Keratinocyte (primary cell): ENCODE measurements at regions not wholly inside any gene's neighbourhood (a gene's known extent, or its start where the extent isn't known, plus 50 kb on each side); places are given as distances from the start of the nearest gene placed in this dataset.

ENCODE experiments used
- EZH2 ChIP-seq: IDR thresholded peaks from one replicate; pipeline ENCODE4 v1.6.1; 2012; ENCODE audit warnings: inconsistent platforms, mild to moderate bottlenecking, low read length, moderate library complexity
- TF ChIP-seq, protein P1 (sequence below), 3 experiments: IDR thresholded peaks in 1 of 3; conservative IDR thresholded peaks in 1 of 3; optimal IDR thresholded peaks in 1 of 3; 2 replicates in 2 of 3; 3 replicates in 1 of 3; pipeline versions ENCODE3 to v1.5.1; 2011; ENCODE audit warnings: low read length in 3 of 3, mild to moderate bottlenecking in 3 of 3, moderate library complexity in 2 of 3, control low read depth in 1 of 3, inconsistent platforms in 1 of 3; ENCODE audit not compliant: insufficient read depth in 2 of 3; ENCODE audit errors: extremely low read depth in 1 of 3

- TF ChIP-seq, protein P1, sequence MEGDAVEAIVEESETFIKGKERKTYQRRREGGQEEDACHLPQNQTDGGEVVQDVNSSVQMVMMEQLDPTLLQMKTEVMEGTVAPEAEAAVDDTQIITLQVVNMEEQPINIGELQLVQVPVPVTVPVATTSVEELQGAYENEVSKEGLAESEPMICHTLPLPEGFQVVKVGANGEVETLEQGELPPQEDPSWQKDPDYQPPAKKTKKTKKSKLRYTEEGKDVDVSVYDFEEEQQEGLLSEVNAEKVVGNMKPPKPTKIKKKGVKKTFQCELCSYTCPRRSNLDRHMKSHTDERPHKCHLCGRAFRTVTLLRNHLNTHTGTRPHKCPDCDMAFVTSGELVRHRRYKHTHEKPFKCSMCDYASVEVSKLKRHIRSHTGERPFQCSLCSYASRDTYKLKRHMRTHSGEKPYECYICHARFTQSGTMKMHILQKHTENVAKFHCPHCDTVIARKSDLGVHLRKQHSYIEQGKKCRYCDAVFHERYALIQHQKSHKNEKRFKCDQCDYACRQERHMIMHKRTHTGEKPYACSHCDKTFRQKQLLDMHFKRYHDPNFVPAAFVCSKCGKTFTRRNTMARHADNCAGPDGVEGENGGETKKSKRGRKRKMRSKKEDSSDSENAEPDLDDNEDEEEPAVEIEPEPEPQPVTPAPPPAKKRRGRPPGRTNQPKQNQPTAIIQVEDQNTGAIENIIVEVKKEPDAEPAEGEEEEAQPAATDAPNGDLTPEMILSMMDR (optimal IDR thresholded peaks at IDR 0.05 in 1 of 3, IDR thresholded peaks at IDR 0.05 in 1 of 3, conservative IDR thresholded peaks at IDR 0.05 in 1 of 3; ENCODE audit: extremely low read depth in 1 of 3, insufficient read depth in 2 of 3, low read length in 3 of 3) = no peak
- TF ChIP-seq EZH2 = no peak
Observed at GRCh38 chr5:62139741-62140140, 166.3 kb upstream of the KIF2A start.
